HG03139 (cell line): ENCODE measurements at regions not wholly inside any gene's neighbourhood (a gene's known extent, or its start where the extent isn't known, plus 50 kb on each side); places are given as distances from the start of the nearest gene placed in this dataset.

ENCODE experiments used
- ATAC-seq: cut with Tn5 transposase; IDR thresholded peaks from one replicate; pipeline ENCODE4 v1.9.1; 2021; ENCODE audit not compliant: unreplicated experiment

DNA sequence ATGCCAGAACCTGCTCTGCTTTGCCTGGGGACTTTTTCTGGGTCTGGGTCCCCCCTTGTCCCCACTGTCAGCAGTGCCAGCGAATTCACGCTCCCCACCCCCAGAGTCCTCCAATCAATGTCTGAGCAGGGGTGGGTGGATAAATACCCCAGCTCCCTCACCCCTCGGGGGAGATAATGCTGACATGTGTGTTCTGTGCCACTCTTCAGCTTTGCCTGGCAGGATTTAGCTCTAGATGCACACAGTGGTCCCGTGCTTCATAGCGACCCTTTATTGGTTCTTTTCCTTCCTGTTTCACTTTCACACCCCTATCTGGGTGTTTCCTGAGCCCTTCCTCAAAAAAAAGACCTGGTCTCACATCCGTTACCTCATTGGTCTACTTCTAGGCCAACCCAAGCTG is 277.0 kb downstream of the NPIPA8 start:
- ATAC-seq = no peak

GRCh38 chr16:18059089-18059488 is 277.4 kb downstream of the NPIPA8 start:
- ATAC-seq = no peak

DNA sequence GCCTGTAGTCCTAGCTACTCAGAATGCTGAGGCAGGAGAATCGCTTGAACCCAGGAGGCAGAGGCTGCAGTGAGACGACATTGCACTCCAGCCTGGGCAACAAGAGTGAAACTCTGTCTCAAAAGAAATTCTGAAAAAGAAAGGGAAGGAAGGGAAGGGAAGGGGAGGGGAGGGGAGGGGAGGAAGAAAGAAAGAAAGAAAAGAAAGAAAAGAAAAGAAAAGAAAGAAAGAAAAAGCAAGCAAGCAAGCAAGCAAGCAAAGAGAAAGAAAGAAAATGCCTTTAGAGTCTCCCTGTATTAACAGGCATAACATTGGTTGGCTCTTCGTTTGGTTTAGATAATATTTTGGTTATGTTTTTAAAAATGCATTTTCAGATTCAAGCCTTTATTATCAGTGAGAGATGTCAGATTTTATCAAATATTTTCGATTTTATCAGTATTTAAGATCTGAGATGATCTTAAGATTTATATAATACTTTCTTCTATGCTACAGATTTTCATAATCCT is 281.1 kb downstream of the NPIPA8 start:
- ATAC-seq = no peak

DNA sequence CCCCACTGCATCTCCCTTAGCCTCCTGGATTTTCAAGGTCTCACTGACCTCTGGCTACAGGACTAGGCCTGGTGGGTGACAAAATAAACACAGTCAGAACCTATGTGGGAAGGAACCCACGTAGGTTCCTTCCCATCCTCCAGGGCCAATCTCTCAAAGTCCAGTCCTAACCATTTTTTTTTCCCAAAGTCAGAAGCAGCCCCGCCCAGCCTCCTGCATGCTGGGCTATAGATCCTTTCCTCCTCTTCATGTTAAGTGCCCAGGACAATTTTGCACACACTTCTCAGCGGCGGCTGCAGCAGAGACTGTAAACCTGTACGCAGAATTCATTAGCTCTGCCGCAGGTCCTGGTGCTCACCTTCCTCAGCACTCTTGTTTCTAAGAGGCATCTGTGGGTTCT is 285.8 kb downstream of the NPIPA8 start:
- ATAC-seq = no peak

GRCh38 chr16:18050234-18050633 is 286.3 kb downstream of the NPIPA8 start:
- no peak for ATAC-seq

DNA sequence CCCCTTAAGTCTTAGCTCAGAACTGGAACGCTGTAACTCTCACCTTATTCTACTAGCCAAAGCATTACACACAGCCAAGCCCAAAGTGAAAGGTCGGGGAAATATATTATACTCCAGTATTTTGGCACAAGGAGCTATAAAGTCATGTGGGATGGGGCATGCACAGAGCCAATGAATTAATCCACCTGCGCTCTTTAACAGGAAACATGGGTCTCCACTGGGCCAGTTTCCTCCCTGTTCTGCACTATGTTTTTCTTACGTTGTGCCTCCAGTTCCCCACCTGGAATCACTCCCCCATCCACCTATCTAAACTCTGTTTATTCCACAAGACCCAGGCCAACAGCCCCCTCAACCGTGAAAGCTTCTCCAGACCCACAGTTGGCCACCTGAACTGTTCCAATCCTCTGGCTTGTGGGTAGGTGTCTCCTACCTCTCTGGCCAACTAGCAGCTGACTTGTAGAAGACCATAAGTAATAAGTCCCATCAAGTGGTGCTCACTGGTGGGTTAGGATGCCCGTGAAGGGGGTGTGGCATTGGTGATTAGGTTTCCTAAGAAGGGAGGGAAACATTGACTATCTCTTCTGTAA is 286.9 kb downstream of the NPIPA8 start:
- ATAC-seq = no peak

DNA sequence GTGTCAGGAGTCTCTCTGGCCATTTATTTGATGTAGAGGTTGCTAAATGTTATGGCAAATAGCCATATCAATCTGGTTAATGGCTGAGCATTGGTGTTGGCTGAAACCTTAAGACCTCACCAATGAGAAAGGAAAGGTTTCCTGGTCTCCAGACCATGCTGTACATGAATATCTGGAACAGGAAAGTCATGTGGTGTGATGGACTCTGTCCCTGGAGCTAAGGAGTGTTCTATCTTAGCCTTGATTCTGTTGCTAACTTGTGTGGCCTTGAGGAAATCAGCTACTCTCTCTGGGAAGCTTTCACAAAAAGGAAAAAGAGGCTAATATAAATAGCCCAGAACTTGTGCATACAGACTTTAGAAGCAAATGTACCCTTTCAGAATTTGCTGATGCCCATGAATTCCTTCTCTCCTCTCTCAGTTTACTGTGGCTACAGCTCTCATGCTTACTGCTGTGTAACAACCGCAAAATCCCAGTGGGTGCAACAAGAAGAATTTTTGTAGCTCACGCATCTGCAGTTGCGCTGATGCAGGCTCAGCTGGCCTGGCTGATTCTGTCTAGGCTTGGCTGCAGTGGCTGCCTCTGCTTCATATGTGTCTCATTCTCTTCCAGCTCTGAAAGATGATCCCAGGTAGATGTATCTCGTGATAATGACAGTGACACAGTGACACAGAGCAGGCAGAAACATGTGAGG is 287.5 kb downstream of the NPIPA8 start:
- no peak for ATAC-seq

DNA sequence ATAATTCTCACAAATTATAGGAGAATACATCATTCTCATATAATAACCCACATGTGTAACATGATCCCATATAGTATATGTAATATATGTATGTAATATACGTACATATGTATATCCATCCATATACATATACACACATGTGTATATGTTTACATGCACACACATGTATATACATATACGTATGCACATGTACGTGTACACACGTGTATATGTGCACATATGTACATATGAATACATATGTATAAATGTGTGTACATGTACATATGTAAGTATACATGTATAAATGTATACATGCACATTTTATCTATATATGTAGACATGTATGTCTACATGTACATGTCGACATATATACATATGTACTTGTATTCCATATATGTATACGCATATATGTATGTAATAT is 288.8 kb downstream of the NPIPA8 start:
- ATAC-seq = no peak

GRCh38 chr16:18045356-18045755 is 291.2 kb downstream of the NPIPA8 start:
- no peak for ATAC-seq

- no peak for ATAC-seq
Observed at GRCh38 chr16:18041864-18042834, 294.4 kb downstream of the NPIPA8 start.

DNA sequence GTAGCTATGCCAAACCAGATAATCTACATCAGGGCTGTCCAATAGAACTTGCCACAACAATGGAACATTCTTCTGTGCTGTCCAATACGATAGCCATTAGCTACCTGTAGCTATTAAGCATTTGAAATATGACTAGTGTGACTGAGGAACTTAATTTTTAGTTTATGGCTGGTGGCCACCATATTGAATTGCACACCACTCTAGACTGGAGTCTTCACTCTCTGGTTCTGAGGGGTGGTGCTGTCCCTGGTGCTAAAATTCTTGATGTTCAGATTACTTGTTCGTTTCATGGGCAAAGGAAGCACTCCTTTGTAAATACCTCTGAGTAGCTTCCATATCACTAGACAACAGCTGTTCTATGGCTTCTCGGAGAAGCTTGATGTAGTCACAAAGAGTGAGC is 296.6 kb downstream of the NPIPA8 start:
- no peak for ATAC-seq

- no peak for ATAC-seq
Observed at GRCh38 chr16:18037051-18037450, 299.5 kb downstream of the NPIPA8 start.

- ATAC-seq = no peak
Observed at GRCh38 chr16:18024611-18025010, 311.9 kb downstream of the NPIPA8 start.

- no peak for ATAC-seq
Observed at GRCh38 chr16:18018376-18018775, 318.2 kb downstream of the NPIPA8 start.

GRCh38 chr16:18013863-18014262 is 322.7 kb downstream of the NPIPA8 start:
- ATAC-seq = no peak

- ATAC-seq = no peak
Observed at GRCh38 chr16:18008356-18008755, 328.2 kb downstream of the NPIPA8 start.

GRCh38 chr16:18003033-18003432 is 333.5 kb downstream of the NPIPA8 start:
- ATAC-seq = no peak

- no peak for ATAC-seq
Observed at GRCh38 chr16:17998996-17999395, 337.5 kb downstream of the NPIPA8 start.

- ATAC-seq = no peak
Observed at GRCh38 chr16:17998550-17998949, 338.0 kb downstream of the NPIPA8 start.

- no peak for ATAC-seq
Observed at GRCh38 chr16:17994027-17994426, 342.5 kb downstream of the NPIPA8 start.

DNA sequence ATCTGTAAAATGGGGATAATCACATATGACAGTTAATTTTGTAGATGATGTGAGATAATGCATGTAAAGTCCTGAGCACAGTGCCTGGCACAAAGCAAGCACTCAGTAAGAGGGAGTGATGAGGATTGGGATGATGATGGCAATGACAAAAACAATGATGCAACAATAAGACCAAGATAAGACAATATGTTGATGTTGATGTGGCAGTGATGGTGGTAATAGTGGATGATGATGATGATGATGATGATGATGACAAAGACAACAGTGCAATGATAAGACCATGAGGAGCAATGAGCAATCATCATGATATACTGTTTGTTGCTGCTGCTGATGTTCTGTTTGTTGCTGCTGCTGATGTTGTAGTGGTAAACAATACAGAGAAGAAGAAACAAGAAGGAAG is 344.1 kb downstream of the NPIPA8 start:
- no peak for ATAC-seq

GRCh38 chr16:17989255-17989654 is 347.3 kb downstream of the NPIPA8 start:
- ATAC-seq = no peak
